ENCODE measurements at regions not wholly inside any gene's neighbourhood (a gene's known extent, or its start where the extent isn't known, plus 50 kb on each side); places are given as distances from the start of the nearest gene placed in this dataset.

DNA sequence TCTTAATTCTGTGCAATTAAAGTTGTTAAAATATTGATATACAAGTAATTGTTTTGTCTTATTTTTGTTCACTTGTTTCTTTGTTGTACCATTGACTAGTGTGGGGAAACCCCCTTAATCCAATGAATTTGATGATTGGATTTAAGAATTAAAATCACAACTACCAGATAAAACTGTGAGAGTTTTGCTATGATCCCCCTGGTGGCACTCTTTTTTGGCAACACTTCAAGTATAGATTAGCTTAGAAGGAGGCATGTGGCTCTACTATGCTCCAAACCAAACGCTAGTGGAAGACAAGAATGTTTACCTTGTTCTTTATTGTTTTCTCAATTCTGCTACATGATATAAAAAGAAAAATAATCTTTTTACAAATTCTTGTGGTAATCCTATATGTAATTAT lies 477.8 kb upstream of the ETAA1 start:
- intact Hi-C loops (cut with micrococcal nuclease): no loop called here
- CTCF ChIA-PET: no interaction called here

DNA sequence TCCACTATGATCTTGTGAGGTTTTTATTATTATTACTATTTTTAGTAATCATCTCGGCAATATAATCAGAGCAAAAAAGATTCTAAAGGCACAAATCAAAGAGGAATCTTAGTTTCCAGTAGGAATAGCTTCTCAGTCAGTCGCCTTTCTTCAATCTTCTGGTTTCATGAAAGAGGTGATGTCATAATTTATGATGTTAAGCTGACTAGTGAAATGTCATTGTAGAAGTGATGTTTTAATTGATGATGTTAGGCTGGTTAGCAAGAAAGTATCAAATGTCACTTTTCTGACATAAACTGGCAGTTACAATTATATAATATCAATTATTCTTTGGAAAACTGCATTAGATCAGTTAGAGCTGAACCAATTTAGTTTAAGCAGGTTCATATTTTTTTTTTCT lies 476.7 kb upstream of the ETAA1 start:
- Mint-ChIP-seq H3K4me3 (no peak overlapping the region), H3K9me3 (ENCODE audit: insufficient read depth) (no peaks in the 10 kb centered on the region), H3K27ac (no peak overlapping the region), H3K4me1 (no peaks in the 10 kb centered on the region), H3K27me3 (no peaks in the 10 kb centered on the region)
- Histone ChIP-seq H2AFZ (ENCODE audit: insufficient read depth, low read depth, low read length, poor library complexity, severe bottlenecking) (no peak overlapping the region), H3K4me1 (ENCODE audit: control insufficient read depth in 2 of 2, insufficient read depth in 2 of 2, low read length in 2 of 2) (no peaks in the 10 kb centered on the region), H3K4me2 (replicated peaks; ENCODE audit: low read depth, low read length, poor library complexity, severe bottlenecking) (no peak overlapping the region), H4K20me1 (ENCODE audit: control insufficient read depth, insufficient read depth, low read length, poor library complexity, severe bottlenecking) (no peaks in the 10 kb centered on the region), H3K79me2 (ENCODE audit: control insufficient read depth, insufficient read depth, low read length) (no peaks in the 10 kb centered on the region), H3K27me3 (replicated peaks in 1 of 4; ENCODE audit: control extremely low read depth in 1 of 4, control insufficient read depth in 3 of 4, insufficient read depth in 4 of 4, low read length in 3 of 4) (no peaks in the 10 kb centered on the region), H3K9me3 (ENCODE audit: control extremely low read depth in 1 of 3, control insufficient read depth in 2 of 3, insufficient read depth in 1 of 3, low read length in 2 of 3) (no peaks in the 10 kb centered on the region), H3K36me3 (replicated peaks in 1 of 2; ENCODE audit: control extremely low read depth in 1 of 2, control insufficient read depth in 1 of 2, extremely low read depth in 1 of 2, insufficient read depth in 2 of 2, low read length in 1 of 2) (no peaks in the 10 kb centered on the region), H3K27ac (ENCODE audit: low read length in 2 of 2) (no peak overlapping the region), H3K4me3 (ENCODE audit: control extremely low read depth in 1 of 5, extremely low read depth in 1 of 5, insufficient read depth in 1 of 5, low read depth in 2 of 5, low read length in 4 of 5) (no peak overlapping the region), H3K9ac (ENCODE audit: low read length) (no peak overlapping the region)
- TF ChIP-seq EZH2 (IDR thresholded peaks at IDR 0.05; ENCODE audit: borderline replicate concordance, insufficient read depth, low read depth, low read length, poor library complexity, severe bottlenecking): no peak
- ChIA-PET CTCF (no interaction called here), POLR2A (no interaction called here)
- no peak for ATAC-seq (ENCODE audit: low read depth)
- no peak for DNase-seq
- intact Hi-C loops (cut with micrococcal nuclease): no loop called here
- WGBS (ENCODE audit: insufficient coverage): 90% methylated on average over 1 of the region's 2 CpGs

More for the DNA sequence above, 477.8 kb upstream of the ETAA1 start:
- Histone ChIP-seq H4K20me1 (ENCODE audit: control insufficient read depth, insufficient read depth, low read length, poor library complexity, severe bottlenecking) (no peaks in the 10 kb centered on the region), H3K27me3 (replicated peaks in 1 of 4; ENCODE audit: control extremely low read depth in 1 of 4, control insufficient read depth in 3 of 4, insufficient read depth in 4 of 4, low read length in 3 of 4) (no peaks in the 10 kb centered on the region), H3K4me1 (ENCODE audit: control insufficient read depth in 2 of 2, insufficient read depth in 2 of 2, low read length in 2 of 2) (no peaks in the 10 kb centered on the region), H3K79me2 (ENCODE audit: control insufficient read depth, insufficient read depth, low read length) (no peaks in the 10 kb centered on the region), H3K4me2 (replicated peaks; ENCODE audit: low read depth, low read length, poor library complexity, severe bottlenecking) (no peak overlapping the region), H3K4me3 (ENCODE audit: control extremely low read depth in 1 of 5, extremely low read depth in 1 of 5, insufficient read depth in 1 of 5, low read depth in 2 of 5, low read length in 4 of 5) (no peak overlapping the region), H3K27ac (ENCODE audit: low read length in 2 of 2) (no peak overlapping the region), H2AFZ (ENCODE audit: insufficient read depth, low read depth, low read length, poor library complexity, severe bottlenecking) (no peak overlapping the region), H3K9ac (ENCODE audit: low read length) (no peak overlapping the region), H3K9me3 (ENCODE audit: control extremely low read depth in 1 of 3, control insufficient read depth in 2 of 3, insufficient read depth in 1 of 3, low read length in 2 of 3) (no peaks in the 10 kb centered on the region), H3K36me3 (replicated peaks in 1 of 2; ENCODE audit: control extremely low read depth in 1 of 2, control insufficient read depth in 1 of 2, extremely low read depth in 1 of 2, insufficient read depth in 2 of 2, low read length in 1 of 2) (no peaks in the 10 kb centered on the region)
- H3K27me3 Mint-ChIP-seq: no peaks in the 10 kb centered on the region
- no peaks in the 10 kb centered on the region for H3K4me1 Mint-ChIP-seq
- no peak overlapping the region for H3K4me3 Mint-ChIP-seq
- ATAC-seq (ENCODE audit: low read depth) (no peak), DNase-seq (no peak)
- no peak overlapping the region for H3K27ac Mint-ChIP-seq
- no peak for TF ChIP-seq EZH2 (IDR thresholded peaks at IDR 0.05; ENCODE audit: borderline replicate concordance, insufficient read depth, low read depth, low read length, poor library complexity, severe bottlenecking)
- TF ChIP-seq, protein P1, sequence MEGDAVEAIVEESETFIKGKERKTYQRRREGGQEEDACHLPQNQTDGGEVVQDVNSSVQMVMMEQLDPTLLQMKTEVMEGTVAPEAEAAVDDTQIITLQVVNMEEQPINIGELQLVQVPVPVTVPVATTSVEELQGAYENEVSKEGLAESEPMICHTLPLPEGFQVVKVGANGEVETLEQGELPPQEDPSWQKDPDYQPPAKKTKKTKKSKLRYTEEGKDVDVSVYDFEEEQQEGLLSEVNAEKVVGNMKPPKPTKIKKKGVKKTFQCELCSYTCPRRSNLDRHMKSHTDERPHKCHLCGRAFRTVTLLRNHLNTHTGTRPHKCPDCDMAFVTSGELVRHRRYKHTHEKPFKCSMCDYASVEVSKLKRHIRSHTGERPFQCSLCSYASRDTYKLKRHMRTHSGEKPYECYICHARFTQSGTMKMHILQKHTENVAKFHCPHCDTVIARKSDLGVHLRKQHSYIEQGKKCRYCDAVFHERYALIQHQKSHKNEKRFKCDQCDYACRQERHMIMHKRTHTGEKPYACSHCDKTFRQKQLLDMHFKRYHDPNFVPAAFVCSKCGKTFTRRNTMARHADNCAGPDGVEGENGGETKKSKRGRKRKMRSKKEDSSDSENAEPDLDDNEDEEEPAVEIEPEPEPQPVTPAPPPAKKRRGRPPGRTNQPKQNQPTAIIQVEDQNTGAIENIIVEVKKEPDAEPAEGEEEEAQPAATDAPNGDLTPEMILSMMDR (IDR thresholded peaks at IDR 0.05): no peak
- no CpG with 5 or more reads among the region's 1 CpG for WGBS (ENCODE audit: insufficient coverage)
- POLR2A ChIA-PET: no interaction called here
- H3K9me3 Mint-ChIP-seq (ENCODE audit: insufficient read depth): no peaks in the 10 kb centered on the region
